ENCODE measurements at regions not wholly inside any gene's neighbourhood (a gene's known extent, or its start where the extent isn't known, plus 50 kb on each side); places are given as distances from the start of the nearest gene placed in this dataset.
"Not testable (repeated sequence)": the region's sequence is repeated elsewhere in the genome, so short reads cannot be mapped to it uniquely, and the experiment has no call there.

DNA sequence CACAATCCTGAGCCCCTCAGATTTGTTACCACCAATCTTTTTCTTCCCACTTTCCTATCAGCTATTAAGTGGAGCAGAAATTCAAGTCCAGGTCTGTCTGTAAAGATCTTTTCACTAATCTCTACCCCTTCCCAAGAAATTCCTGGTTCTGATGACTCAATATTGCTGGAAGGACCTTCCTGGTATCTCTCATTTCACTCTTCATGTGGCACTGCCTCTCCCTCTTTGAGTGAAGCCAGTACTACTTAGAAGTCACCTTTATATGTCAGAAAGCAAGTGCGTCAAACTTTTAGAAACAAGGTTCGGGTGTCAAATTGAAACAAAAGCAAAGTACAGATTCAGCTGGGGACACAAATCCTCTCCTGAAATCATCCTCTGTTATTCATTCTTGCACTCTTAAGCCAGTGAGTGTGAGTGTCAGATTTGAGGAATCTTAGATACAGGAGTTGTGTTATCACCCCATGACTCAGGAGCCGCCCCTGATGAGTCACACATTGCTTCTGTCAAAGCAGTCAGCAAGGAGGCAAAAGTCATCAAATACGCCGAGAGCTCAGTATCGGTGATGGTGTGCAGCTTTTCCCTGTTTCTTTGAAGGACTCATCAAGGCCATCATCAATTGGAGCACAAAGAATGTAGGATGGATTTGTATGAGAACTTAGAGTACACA is 313.0 kb downstream of the CETN3 start:
- in situ Hi-C loops (cut with HindIII; ENCODE audit: low pct_unique_long_range_greater_than_20kb, low sequenced_read_pairs) = no loop called here
- TF ChIP-seq JUND (IDR thresholded peaks at IDR 0.05; ENCODE audit: low read depth) = no peak
- DNase-seq (ENCODE audit: low read depth in 1 of 2, low spot score in 1 of 2) = no peak

DNA sequence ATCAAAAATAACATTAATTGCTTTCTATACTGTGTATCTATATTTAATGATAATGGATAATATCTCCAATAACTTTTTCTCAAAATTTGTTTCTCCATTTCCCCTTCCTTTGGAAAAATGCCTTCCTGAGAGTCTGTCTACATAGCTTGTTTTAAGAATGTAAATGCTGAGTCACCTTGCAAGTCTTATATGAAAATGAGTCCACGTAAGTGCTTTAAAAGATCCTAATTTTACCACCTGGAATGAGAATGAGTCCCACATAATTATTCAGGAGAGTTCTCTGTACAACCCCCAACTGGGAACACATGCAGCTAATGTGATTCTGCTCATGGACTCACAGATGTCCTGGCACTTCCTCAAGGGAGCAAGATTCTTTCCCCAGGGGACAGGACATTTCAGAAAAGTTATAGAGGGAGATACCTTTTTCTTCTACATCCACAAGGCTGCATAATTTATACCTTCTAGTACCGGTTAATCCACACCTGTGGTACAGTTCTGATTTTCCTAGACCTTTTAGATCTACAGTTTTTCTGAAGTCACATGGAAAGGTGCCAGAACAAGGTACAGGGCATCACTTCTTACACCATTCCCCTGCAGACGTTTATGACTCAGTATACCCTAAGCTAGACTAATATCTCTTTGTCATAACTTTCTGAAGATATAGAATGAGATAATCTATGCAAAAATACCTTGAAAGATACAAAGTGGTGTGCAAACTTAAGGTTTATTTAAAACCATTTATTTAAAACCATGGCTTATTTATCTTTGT is 314.1 kb downstream of the CETN3 start:
- no peak for DNase-seq (ENCODE audit: low read depth in 1 of 2, low spot score in 1 of 2)
- no peak for TF ChIP-seq JUND (IDR thresholded peaks at IDR 0.05; ENCODE audit: low read depth)
- in situ Hi-C loops (cut with HindIII; ENCODE audit: low pct_unique_long_range_greater_than_20kb, low sequenced_read_pairs) = no loop called here

DNA sequence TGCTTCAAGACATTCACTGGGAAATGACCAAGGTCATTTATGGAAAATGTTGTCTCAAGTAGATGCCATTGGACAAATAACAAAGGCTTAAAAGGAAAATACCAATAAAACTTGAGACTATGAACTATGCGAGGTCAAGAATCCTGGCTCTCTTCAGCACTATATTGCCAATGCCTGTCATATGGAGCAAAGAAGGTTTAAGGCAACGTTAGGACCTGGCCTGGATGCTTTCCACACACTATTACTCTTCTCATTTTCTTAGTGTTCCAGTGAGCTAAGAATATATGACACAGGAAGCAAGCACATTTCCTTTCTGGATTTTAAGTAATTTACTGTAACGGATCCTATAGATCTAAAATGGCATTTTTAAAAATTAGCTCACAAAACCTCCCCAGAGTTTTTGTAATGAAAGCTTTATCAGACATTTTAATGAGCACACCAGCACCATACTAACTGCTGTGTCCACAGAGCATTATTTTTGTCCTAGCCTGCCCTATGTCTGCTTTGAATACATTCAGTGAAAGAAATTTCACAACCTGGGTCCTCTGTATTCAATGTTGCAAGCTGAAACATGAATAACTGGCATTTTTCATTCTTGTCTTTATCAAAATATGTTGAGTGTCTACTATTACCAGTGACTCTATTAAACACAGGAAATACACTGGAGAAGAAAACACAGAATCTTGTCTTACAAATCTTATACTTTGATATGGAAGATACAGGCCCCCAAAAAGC is 315.6 kb downstream of the CETN3 start:
- DNase-seq (ENCODE audit: low read depth in 1 of 2, low spot score in 1 of 2) = peak in 1 of 2 experiments; percentile 4
- in situ Hi-C loops (cut with HindIII; ENCODE audit: low pct_unique_long_range_greater_than_20kb, low sequenced_read_pairs) = no loop called here
- no peak for TF ChIP-seq JUND (IDR thresholded peaks at IDR 0.05; ENCODE audit: low read depth)

DNA sequence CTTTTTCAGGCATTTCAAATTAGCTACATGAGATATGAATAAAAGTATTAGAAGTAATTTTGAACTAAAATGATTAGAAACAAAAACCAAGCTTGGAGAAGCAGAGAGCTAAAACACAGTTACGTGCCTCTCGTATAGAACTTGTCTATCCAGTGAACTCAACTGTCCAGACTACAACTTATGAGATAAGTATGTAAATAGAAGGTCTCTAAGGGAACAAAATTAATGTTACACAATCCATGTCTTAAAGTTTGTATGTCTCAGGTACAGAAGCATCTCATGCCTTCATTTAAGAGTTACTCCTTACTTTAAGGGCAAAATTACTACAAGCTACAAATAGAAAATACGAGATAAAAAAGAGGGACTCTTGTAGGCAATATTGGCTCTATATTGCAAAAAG is 316.8 kb downstream of the CETN3 start:
- peak in 1 of 2 experiments; percentile 3 for DNase-seq (ENCODE audit: low read depth in 1 of 2, low spot score in 1 of 2)
- in situ Hi-C loops (cut with HindIII; ENCODE audit: low pct_unique_long_range_greater_than_20kb, low sequenced_read_pairs) = no loop called here
- TF ChIP-seq JUND (IDR thresholded peaks at IDR 0.05; ENCODE audit: low read depth) = no peak

DNA sequence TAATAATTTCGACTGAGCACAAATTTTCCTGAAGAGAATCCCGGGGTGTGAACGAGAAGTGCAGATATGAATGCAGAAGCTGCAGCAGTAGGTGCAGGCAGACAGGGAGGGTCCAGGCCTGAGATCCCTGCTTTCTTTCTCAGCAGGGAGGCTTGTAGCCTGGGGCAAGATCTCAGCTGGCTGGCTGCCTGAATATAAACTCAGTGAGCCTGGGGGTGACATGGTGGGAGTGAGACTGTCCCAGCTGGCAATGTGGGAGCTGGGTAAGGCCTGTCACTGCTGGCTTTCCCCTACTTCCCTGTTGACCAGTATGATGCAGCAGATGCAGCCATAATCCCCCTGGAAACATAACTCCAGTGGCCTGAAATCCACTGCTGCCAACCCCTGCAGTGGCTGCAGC is 325.2 kb downstream of the CETN3 start:
- DNase-seq (ENCODE audit: low read depth in 1 of 2, low spot score in 1 of 2) = no peak
- TF ChIP-seq JUND (IDR thresholded peaks at IDR 0.05; ENCODE audit: low read depth) = no peak
- in situ Hi-C loops (cut with HindIII; ENCODE audit: low pct_unique_long_range_greater_than_20kb, low sequenced_read_pairs) = no loop called here

DNA sequence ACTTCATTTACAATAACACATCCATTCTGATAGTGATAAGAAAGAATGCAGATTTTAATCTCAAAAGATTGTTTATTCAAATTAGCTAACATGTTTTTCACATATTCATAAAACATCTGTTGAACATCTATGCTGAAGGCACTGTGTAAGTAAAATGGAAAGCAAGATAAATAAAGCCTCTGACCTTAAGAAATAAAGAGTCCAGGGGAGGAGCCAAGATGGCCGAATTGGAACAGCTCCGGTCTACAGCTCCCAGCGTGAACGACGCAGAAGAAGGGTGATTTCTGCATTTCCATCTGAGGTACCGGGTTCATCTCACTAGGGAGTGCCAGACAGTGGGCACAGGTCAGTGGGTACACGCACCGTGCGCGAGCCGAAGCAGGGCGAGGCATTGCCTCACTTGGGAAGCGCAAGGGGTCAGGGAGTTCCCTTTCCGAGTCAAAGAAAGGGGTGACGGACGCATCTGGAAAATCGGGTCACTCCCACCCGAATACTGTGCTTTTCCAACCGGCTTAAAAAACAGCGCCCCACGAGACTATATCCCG is 336.5 kb downstream of the CETN3 start:
- DNase-seq (ENCODE audit: low read depth in 1 of 2, low spot score in 1 of 2); in situ Hi-C loops (cut with HindIII; ENCODE audit: low pct_unique_long_range_greater_than_20kb, low sequenced_read_pairs): not testable (repeated sequence)

DNA sequence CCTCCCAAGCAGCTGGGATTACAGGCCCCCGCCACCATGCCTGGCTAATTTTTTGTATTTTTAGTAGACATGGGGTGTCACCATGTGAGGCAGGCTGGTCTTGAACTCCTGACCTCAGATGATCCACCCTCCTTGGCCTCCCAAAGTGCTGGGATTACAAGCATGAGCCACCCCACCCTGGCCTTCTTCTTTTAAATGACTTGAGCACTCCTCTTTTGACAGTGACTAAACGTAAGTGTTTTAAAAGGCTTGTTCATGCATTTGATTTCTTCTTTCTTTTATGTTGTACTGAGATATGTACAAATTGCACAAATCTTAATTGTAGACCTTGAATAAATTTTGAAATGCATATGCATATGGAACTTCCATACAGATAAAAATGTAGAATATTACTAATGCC is 337.9 kb downstream of the CETN3 start:
- in situ Hi-C loops (cut with HindIII; ENCODE audit: low pct_unique_long_range_greater_than_20kb, low sequenced_read_pairs) = no loop called here

DNA sequence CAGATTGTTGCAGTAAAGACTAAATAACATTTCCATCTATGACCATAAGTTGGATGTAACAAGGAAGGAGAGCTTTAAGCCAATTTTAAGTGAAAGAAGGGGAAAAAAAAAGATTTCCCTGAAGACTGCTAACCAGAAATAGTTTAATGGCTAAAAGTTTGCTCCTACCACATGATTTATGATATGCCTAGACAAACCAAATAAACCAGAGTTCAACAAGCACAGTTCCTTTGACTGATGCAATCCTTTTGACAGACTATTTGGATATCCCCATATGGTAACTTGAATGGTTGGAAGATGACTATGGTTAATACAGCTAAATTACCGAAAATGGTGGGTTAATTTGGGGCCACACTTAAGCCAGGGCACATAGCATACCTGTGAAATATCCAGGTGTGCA is 338.5 kb downstream of the CETN3 start:
- DNase-seq (ENCODE audit: low read depth in 1 of 2, low spot score in 1 of 2) = peak in 1 of 2 experiments; percentile 21
- no peak for TF ChIP-seq JUND (IDR thresholded peaks at IDR 0.05; ENCODE audit: low read depth)
- in situ Hi-C loops (cut with HindIII; ENCODE audit: low pct_unique_long_range_greater_than_20kb, low sequenced_read_pairs) = no loop called here

More for the DNA sequence above, 337.9 kb downstream of the CETN3 start:
- TF ChIP-seq JUND (IDR thresholded peaks at IDR 0.05; ENCODE audit: low read depth) = no peak
- no peak for DNase-seq (ENCODE audit: low read depth in 1 of 2, low spot score in 1 of 2)

DNA sequence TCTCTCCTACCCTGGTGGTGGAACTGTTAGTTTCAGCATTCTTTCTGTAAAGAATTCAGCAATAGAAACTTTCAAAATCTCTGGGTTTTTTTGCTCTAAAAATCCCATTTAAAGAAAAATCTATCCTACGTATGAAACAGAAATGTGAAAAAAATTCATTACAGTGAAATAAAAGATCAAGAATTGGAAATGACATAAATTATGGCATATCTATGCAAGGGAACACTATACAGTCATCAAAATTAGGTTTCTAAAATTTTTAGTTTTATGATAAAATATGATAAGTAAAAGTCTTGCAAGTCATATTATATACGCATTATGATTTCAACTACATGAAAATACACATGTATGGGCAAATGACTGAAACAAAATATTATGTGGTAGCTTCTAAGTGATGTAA is 342.6 kb downstream of the CETN3 start:
- in situ Hi-C loops (cut with HindIII; ENCODE audit: low pct_unique_long_range_greater_than_20kb, low sequenced_read_pairs) = no loop called here
- no peak for DNase-seq (ENCODE audit: low read depth in 1 of 2, low spot score in 1 of 2)
- no peak for TF ChIP-seq JUND (IDR thresholded peaks at IDR 0.05; ENCODE audit: low read depth)

DNA sequence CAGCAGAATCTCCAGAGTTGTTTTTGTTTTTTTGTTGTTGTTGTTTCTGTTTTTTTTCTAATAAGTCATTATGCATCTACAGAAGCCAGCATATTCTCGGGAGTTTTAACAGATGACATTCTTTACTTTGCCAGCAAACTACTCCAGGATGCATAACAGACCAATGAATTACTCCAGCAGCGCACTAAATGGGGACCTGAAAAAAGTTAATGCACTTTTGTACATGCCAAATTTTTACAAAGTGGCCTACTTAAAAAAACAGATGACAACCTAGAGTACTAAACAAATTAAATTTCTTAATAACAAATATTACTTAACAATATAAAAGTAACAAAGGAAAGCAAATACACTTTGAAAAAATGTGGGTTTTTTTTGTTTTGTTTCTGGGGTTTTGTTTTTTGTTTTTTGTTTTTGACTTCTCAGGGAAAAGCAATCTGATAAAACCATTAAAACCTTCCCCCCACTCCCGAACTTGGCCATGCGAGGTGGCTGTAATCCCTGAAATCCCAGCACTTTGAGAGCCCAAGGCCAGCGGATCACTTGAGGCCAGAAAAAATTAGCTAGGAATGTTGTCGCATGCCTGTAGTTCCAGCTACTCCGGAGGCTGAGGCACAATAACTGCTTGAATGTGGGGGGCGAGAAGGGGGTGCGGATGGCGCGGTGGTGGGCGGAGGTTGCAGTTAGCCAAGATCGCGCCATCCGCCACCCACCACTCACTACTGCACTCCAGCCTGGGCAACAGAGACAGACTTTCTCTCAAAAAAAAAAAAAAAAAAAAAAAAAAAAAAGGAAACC is 352.4 kb downstream of the CETN3 start:
- in situ Hi-C loops (cut with HindIII; ENCODE audit: low pct_unique_long_range_greater_than_20kb, low sequenced_read_pairs) = no loop called here
- peak in 1 of 2 experiments; percentile 22 for DNase-seq (ENCODE audit: low read depth in 1 of 2, low spot score in 1 of 2)

DNA sequence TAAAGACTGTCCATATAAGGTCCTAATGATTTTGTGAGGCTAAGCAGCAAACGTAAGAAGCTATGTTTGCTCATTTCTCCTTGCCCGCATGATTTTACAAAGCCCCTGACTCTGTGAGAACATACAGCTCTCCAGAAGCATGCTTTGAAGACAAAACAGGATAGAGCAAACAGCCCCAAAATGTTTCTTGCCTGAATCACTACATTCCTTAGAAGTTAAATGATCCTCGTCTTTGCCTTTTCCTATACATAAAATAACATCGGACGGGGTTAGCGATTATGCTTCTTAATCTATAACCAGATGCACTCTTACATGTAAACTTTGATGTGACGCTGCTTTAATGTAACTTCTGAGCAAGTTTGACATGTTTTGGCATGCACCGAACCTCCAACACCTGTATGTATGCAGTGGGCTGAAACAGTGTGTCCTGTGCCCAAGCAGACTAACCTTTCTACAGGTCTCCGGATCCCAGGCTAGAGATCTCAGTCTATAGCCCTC is 353.7 kb downstream of the CETN3 start:
- in situ Hi-C loops (cut with HindIII; ENCODE audit: low pct_unique_long_range_greater_than_20kb, low sequenced_read_pairs) = no loop called here
- no peak for TF ChIP-seq JUND (IDR thresholded peaks at IDR 0.05; ENCODE audit: low read depth)
- no peak for DNase-seq (ENCODE audit: low read depth in 1 of 2, low spot score in 1 of 2)

More for the DNA sequence above, 352.4 kb downstream of the CETN3 start:
- TF ChIP-seq JUND (IDR thresholded peaks at IDR 0.05; ENCODE audit: low read depth) = no peak

DNA sequence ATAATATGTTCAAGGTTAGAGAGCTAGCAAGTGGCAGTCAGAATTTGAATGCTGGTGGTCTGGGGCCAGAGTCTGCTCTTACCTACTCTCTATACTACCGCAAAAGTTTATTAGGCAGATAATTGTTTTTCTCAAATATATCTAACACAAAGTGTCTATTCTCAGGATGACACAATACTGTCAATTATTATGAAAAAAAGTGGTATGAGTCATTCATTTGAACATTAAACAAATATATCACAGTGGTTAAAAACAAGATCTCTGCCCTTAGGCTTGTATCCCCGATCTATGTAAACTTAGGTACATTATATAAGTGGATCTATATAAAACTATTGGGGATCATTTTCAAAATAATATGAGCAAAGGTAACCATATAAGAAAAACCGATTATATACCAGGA is 354.9 kb downstream of the CETN3 start:
- in situ Hi-C loops (cut with HindIII; ENCODE audit: low pct_unique_long_range_greater_than_20kb, low sequenced_read_pairs) = no loop called here
- no peak for DNase-seq (ENCODE audit: low read depth in 1 of 2, low spot score in 1 of 2)
- no peak for TF ChIP-seq JUND (IDR thresholded peaks at IDR 0.05; ENCODE audit: low read depth)

All from T47D (cell line).